Chondrocyte (in vitro differentiated cells): ENCODE measurements at regions not wholly inside any gene's neighbourhood (a gene's known extent, or its start where the extent isn't known, plus 50 kb on each side); places are given as distances from the start of the nearest gene placed in this dataset.

Experiments used
- DNase-seq: peaks from one replicate; pipeline ENCODE4 v3.0.0; 2021; ENCODE audit warnings: mixed read lengths, low spot score
- H3K27ac Mint-ChIP-seq: one replicate; pipeline ENCODE4 v1.8.0; 2021; ENCODE audit warnings: mild to moderate bottlenecking, moderate library complexity, mixed read lengths; ENCODE audit not compliant: unreplicated experiment
- H3K27me3 Mint-ChIP-seq: 2 replicates; pipeline ENCODE4 v1.8.0; 2021; ENCODE audit warnings: low read depth, mixed read lengths
- H3K36me3 Mint-ChIP-seq: 2 replicates; pipeline ENCODE4 v1.8.0; 2021; ENCODE audit warnings: low read depth, mixed read lengths
- H3K4me1 Mint-ChIP-seq: 2 replicates; pipeline ENCODE4 v1.8.0; 2021; ENCODE audit warnings: low read depth, mild to moderate bottlenecking, mixed read lengths
- H3K4me3 Mint-ChIP-seq: one replicate; pipeline ENCODE4 v1.8.0; 2021; ENCODE audit warnings: mild to moderate bottlenecking, moderate library complexity, mixed read lengths; ENCODE audit not compliant: unreplicated experiment
- H3K9me3 Mint-ChIP-seq: 2 replicates; pipeline ENCODE4 v1.8.0; 2021; ENCODE audit warnings: low read depth, mixed read lengths
- CTCF ChIP-seq: fragments of 200-600 bp; sonication (generic); IDR thresholded peaks from 2 replicates; pipeline ENCODE4 v1.5.0; 2021; ENCODE audit warnings: antibody characterized with exemption, mild to moderate bottlenecking, moderate library complexity

DNA sequence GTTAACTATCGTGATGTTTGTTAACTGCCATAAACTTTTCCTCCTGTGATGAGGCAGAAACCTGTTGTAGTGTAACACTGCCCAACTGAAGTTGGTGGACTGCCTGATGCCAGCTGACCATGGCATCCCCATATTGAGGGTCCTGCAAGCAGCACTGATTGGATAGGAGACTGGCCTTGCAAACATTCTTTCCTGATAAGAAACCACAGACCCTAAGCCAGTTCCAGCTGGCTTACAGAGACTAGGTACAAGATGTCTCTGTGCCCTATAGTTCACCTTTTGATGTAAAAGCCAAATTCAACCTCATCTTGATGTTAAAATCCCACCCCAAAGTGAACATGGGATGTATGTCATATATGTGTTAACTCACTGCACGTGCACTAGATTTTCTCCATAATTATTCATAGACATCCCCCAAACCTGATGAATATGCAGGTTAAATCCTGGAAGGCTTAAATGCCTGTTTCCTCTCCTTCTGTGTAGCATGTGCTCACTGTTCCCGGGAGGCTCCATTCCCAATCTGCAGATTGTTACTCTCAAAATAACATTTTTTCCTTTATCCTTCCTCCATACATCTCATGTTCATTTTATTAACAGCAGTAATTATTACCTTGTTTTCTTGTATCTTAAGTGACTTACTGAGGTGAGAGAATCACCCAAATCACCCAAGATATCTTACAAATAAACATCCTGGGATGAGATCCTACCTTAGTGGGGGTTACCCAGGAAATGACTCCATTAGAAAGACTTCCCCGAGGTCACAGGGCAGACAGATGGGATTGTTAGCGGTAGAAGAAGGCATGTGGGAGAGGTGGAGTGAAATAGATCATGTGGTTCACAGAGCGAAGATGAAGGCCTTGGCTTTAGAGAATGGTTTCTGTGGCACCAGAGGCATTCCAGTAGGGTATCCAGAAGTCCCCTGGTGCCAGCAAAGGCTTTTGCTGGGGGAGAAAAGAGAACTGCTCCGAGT is 566.7 kb downstream of the CCDC171 start:
- no peak for DNase-seq
- no peak for TF ChIP-seq CTCF
- H3K9me3 Mint-ChIP-seq = no peaks in the 10 kb centered on the region
- peak overlapping the region; percentile 16 for H3K4me3 Mint-ChIP-seq
- H3K27me3 Mint-ChIP-seq = no peaks in the 10 kb centered on the region
- H3K4me1 Mint-ChIP-seq = peaks cover 43% of the 10 kb centered on the region
- H3K27ac Mint-ChIP-seq = peak overlapping the region; percentile 93
- no peaks in the 10 kb centered on the region for H3K36me3 Mint-ChIP-seq

DNA sequence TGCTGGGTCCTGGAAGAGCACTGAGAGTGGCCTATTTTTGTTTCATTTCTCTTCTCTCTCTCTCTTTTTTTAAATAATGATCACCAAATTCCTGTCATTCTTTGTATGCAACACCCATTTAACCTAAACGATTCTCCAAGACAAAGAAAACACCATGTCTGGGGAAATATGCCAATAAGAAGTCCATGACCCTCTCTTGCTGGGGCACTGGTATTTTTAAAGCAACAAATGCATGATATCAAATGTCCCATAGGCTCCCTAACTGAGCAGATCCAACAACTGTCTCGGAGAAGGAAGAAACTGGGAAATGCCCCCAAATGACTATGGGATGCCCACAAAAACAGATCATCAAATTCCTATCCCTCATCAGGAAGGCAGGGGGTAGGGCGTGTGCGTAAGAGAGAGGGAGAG is 567.4 kb downstream of the CCDC171 start:
- Mint-ChIP-seq H3K4me1 (peaks cover 44% of the 10 kb centered on the region), H3K27me3 (no peaks in the 10 kb centered on the region), H3K36me3 (no peaks in the 10 kb centered on the region), H3K27ac (peak overlapping the region; percentile 93), H3K9me3 (no peaks in the 10 kb centered on the region), H3K4me3 (peak overlapping the region; percentile 16)
- no peak for DNase-seq
- TF ChIP-seq CTCF = no peak

DNA sequence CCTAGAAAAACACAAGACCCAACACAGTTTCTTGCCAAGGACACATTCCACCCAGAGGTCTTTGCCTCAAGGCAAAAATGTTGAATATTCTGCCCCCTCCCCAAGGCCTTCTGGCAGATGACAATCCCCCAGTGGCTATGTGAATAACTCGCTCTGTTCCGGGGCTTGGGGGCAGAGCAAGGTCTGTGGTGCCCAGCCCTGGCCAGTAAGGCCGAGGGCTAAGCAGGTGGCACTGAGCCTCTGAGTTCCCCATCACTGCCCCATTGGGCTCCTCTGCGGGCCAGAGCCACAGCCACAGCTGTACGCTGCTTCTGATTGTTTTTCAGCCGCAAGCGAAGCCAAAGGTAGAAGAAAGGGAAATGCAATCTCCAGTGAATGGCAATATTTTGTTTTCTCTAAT is 567.9 kb downstream of the CCDC171 start:
- no peak overlapping the region for H3K4me3 Mint-ChIP-seq
- no peak for TF ChIP-seq CTCF
- H3K27ac Mint-ChIP-seq = peak overlapping the region; percentile 93
- no peak for DNase-seq
- no peaks in the 10 kb centered on the region for H3K9me3 Mint-ChIP-seq
- H3K36me3 Mint-ChIP-seq = no peaks in the 10 kb centered on the region
- no peaks in the 10 kb centered on the region for H3K27me3 Mint-ChIP-seq
- peaks cover 49% of the 10 kb centered on the region for H3K4me1 Mint-ChIP-seq

GRCh38 chr9:16121168-16121567 is 568.3 kb downstream of the CCDC171 start:
- Mint-ChIP-seq H3K4me3 (no peak overlapping the region), H3K4me1 (peaks cover 53% of the 10 kb centered on the region), H3K27me3 (no peaks in the 10 kb centered on the region), H3K36me3 (no peaks in the 10 kb centered on the region), H3K9me3 (no peaks in the 10 kb centered on the region), H3K27ac (peak overlapping the region; percentile 93)
- DNase-seq = no peak
- TF ChIP-seq CTCF = no peak

DNA sequence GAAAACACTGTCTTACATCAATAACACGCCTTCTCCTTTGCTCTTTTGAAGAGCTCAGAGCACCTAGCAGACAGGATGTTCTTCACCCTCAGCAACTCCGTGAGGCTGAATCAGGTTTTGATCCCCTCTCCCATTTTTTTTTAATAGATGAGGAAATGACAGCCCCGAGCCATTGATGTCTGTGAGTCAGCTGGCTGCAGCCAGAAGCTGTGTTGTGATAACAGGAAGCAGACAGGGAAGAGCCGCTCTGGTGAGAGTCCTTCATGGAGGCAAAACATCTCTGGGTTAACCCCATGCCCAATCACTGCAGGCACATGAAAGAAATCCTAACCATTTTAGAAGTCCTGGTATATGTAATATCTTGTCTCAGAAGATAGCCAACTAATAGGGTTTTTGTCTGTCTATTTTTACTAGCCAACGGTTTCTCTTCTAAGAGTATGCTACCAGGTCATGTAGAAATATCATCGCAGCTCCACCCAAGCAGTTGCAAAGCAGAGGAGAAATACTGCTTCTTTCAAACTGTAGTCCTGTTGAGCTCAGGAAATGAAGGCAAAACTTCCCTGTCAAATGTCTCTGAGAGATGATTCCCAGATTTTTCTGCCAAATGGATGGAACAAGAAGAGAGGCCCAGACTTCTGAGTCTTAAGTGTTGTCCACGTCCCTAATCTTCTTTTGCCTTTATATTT is 568.9 kb downstream of the CCDC171 start:
- Mint-ChIP-seq H3K27me3 (no peaks in the 10 kb centered on the region), H3K4me3 (no peak overlapping the region), H3K9me3 (no peaks in the 10 kb centered on the region), H3K36me3 (no peaks in the 10 kb centered on the region), H3K27ac (peak overlapping the region; percentile 85), H3K4me1 (peaks cover 59% of the 10 kb centered on the region)
- TF ChIP-seq CTCF = no peak
- DNase-seq = no peak
